WTC11 (cell line): ENCODE measurements at regions not wholly inside any gene's neighbourhood (a gene's known extent, or its start where the extent isn't known, plus 50 kb on each side); places are given as distances from the start of the nearest gene placed in this dataset.

Experiments
- ATAC-seq: fragments of 200-7000 bp; cut with Tn5 transposase; 2 replicates; pipeline ENCODE4 v1.10.0; 2021; ENCODE audit warnings: mild to moderate bottlenecking, moderate library complexity
- CTCF ChIA-PET: fragments of 300-600 bp; sonication (Branson Sonifier 250); formaldehyde crosslinking; loops from one replicate; lab custom pipeline; 2021; ENCODE audit warnings: antibody characterized with exemption; lab: Charles Lee
- POLR2A ChIA-PET: fragments of 350-600 bp; sonication (Branson Sonifier 250); formaldehyde crosslinking; loops from one replicate; lab custom pipeline; 2021; ENCODE audit warnings: antibody characterized with exemption; lab: Charles Lee
- DNase-seq: peaks from one replicate; pipeline ENCODE4 v3.0.0; 2021; ENCODE audit warnings: low spot score
- H3K27ac Mint-ChIP-seq: 2 replicates; pipeline ENCODE4 v1.8.0; 2021; ENCODE audit warnings: mixed read lengths
- H3K27me3 Mint-ChIP-seq: 2 replicates; pipeline ENCODE4 v1.8.0; 2021; ENCODE audit warnings: low read depth, mild to moderate bottlenecking, moderate library complexity, mixed read lengths
- H3K36me3 Mint-ChIP-seq: 2 replicates; pipeline ENCODE4 v1.8.0; 2021; ENCODE audit warnings: mixed read lengths
- H3K4me1 Mint-ChIP-seq: 2 replicates; pipeline ENCODE4 v1.8.0; 2022; ENCODE audit warnings: mixed read lengths
- H3K4me3 Mint-ChIP-seq: 2 replicates; pipeline ENCODE4 v1.8.0; 2021; ENCODE audit warnings: mild to moderate bottlenecking, moderate library complexity, mixed read lengths
- H3K9me3 Mint-ChIP-seq: 2 replicates; pipeline ENCODE4 v1.8.0; 2021; ENCODE audit warnings: mixed read lengths
- CBFB ChIP-seq: sonication (generic); formaldehyde crosslinking; IDR thresholded peaks from 2 replicates; pipeline ENCODE4 v1.8.1; 2022; ENCODE audit warnings: mild to moderate bottlenecking, low read depth, missing genetic modification reagents
- ELF4 ChIP-seq: sonication (generic); formaldehyde crosslinking; IDR thresholded peaks from 2 replicates; pipeline ENCODE4 v1.8.1; 2022; ENCODE audit warnings: low read depth, mild to moderate bottlenecking, moderate library complexity, missing genetic modification reagents
- ETV6 ChIP-seq: sonication (generic); formaldehyde crosslinking; IDR thresholded peaks from 2 replicates; pipeline ENCODE4 v1.8.1; 2022; ENCODE audit warnings: mild to moderate bottlenecking, missing genetic modification reagents
- FOXK1 ChIP-seq: sonication (generic); formaldehyde crosslinking; IDR thresholded peaks from 2 replicates; pipeline ENCODE4 v1.8.0; 2022; ENCODE audit warnings: mild to moderate bottlenecking, moderate library complexity, missing genetic modification reagents
- FOXP1 ChIP-seq: sonication (generic); formaldehyde crosslinking; IDR thresholded peaks from 2 replicates; pipeline ENCODE4 v1.8.0; 2022; ENCODE audit warnings: missing genetic modification reagents, mild to moderate bottlenecking, moderate library complexity, borderline replicate concordance
- GABPB1 ChIP-seq: sonication (generic); formaldehyde crosslinking; IDR thresholded peaks from 2 replicates; pipeline ENCODE4 v1.8.1; 2023; ENCODE audit warnings: mild to moderate bottlenecking, missing genetic modification reagents
- GTF2I ChIP-seq: fragments of 250-450 bp; sonication (Bioruptor Pico); conservative IDR thresholded peaks from 2 replicates; pipeline ENCODE4 v1.4.0; 2021; ENCODE audit warnings: mild to moderate bottlenecking
- NFYB ChIP-seq: sonication (generic); formaldehyde crosslinking; conservative IDR thresholded peaks from 2 replicates; pipeline ENCODE4 v1.8.0; 2022; ENCODE audit warnings: low read depth, missing genetic modification reagents
- RORB ChIP-seq: fragments of 250-450 bp; sonication (Bioruptor Pico); IDR thresholded peaks from 2 replicates; pipeline ENCODE4 v1.9.0; 2021; ENCODE audit warnings: mild to moderate bottlenecking
- SMAD3 ChIP-seq: sonication (generic); formaldehyde crosslinking; IDR thresholded peaks from 2 replicates; pipeline ENCODE4 v1.8.0; 2022; ENCODE audit warnings: missing genetic modification reagents, mild to moderate bottlenecking, borderline replicate concordance
- SMAD4 ChIP-seq: sonication (generic); formaldehyde crosslinking; IDR thresholded peaks from 2 replicates; pipeline ENCODE4 v1.8.0; 2022; ENCODE audit warnings: mild to moderate bottlenecking, missing genetic modification reagents
- TEAD1 ChIP-seq: sonication (generic); formaldehyde crosslinking; IDR thresholded peaks from 2 replicates; pipeline ENCODE4 v1.8.0; 2022; ENCODE audit warnings: mild to moderate bottlenecking, missing genetic modification reagents
- ZNF263 ChIP-seq: sonication (generic); formaldehyde crosslinking; IDR thresholded peaks from 2 replicates; pipeline ENCODE4 v1.8.1; 2022; ENCODE audit warnings: low read depth, mild to moderate bottlenecking, moderate library complexity, missing genetic modification reagents
- ZNF423 ChIP-seq: fragments of 250-450 bp; sonication (Bioruptor Pico); IDR thresholded peaks from 2 replicates; pipeline ENCODE4 v2.1.2; 2022; ENCODE audit warnings: mild to moderate bottlenecking, moderate library complexity
- TF ChIP-seq, protein P1 (sequence below): sonication (generic); formaldehyde crosslinking; IDR thresholded peaks from 2 replicates; pipeline ENCODE4 v1.8.0; 2023; ENCODE audit warnings: mild to moderate bottlenecking, missing genetic modification reagents
- TF ChIP-seq, protein P2 (sequence below): sonication (generic); formaldehyde crosslinking; IDR thresholded peaks from 2 replicates; pipeline ENCODE4 v1.8.1; 2022; ENCODE audit warnings: mild to moderate bottlenecking, moderate library complexity, missing genetic modification reagents
- TF ChIP-seq, protein P3 (sequence below): sonication (generic); formaldehyde crosslinking; IDR thresholded peaks from 2 replicates; pipeline ENCODE4 v1.8.1; 2023; ENCODE audit warnings: mild to moderate bottlenecking, moderate library complexity, missing genetic modification reagents
- TF ChIP-seq, protein P4 (sequence below): sonication (generic); formaldehyde crosslinking; IDR thresholded peaks from 2 replicates; pipeline ENCODE4 v1.8.0; 2023; ENCODE audit warnings: missing genetic modification reagents
- TF ChIP-seq, protein P5 (sequence below): sonication (generic); formaldehyde crosslinking; conservative IDR thresholded peaks from 2 replicates; pipeline ENCODE4 v1.8.1; 2023; ENCODE audit warnings: mild to moderate bottlenecking, low read depth, missing genetic modification reagents, moderate library complexity
- TF ChIP-seq, protein P6 (sequence below): fragments of 200-600 bp; IDR thresholded peaks from 2 replicates; pipeline ENCODE4 v1.8.0; 2022; ENCODE audit warnings: antibody characterized with exemption
- TF ChIP-seq, protein P7 (sequence below): fragments of 250-450 bp; sonication (Bioruptor Pico); IDR thresholded peaks from 2 replicates; pipeline ENCODE4 v1.8.0; 2021; ENCODE audit warnings: mild to moderate bottlenecking

DNA sequence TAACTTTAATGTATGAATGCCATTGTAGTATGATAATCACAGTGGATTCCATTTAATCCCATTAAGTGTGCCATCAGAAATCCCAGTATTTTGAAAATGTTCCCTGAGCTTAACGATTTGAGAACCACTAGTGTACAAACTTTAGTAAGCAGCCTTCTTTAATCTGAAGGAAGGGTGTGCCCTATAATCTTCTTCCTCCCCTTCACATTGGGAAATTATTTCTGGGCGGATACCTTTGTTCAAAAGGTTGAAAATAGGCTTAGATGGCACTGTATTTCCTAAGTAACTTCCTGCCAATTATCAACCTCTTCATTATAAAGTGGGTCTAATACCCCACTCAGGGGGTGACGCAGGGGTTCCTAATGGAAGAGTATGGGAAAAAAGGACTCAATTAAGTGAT, 62.4 kb downstream of the GTPBP8 start (continued):
- TF ChIP-seq, protein P1, sequence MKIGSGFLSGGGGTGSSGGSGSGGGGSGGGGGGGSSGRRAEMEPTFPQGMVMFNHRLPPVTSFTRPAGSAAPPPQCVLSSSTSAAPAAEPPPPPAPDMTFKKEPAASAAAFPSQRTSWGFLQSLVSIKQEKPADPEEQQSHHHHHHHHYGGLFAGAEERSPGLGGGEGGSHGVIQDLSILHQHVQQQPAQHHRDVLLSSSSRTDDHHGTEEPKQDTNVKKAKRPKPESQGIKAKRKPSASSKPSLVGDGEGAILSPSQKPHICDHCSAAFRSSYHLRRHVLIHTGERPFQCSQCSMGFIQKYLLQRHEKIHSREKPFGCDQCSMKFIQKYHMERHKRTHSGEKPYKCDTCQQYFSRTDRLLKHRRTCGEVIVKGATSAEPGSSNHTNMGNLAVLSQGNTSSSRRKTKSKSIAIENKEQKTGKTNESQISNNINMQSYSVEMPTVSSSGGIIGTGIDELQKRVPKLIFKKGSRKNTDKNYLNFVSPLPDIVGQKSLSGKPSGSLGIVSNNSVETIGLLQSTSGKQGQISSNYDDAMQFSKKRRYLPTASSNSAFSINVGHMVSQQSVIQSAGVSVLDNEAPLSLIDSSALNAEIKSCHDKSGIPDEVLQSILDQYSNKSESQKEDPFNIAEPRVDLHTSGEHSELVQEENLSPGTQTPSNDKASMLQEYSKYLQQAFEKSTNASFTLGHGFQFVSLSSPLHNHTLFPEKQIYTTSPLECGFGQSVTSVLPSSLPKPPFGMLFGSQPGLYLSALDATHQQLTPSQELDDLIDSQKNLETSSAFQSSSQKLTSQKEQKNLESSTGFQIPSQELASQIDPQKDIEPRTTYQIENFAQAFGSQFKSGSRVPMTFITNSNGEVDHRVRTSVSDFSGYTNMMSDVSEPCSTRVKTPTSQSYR = no peak
- TF ChIP-seq ELF4 (CRISPR knock-in tag) (no peak), NFYB (CRISPR knock-in tag) (no peak), ETV6 (CRISPR knock-in tag) (no peak)

DNA sequence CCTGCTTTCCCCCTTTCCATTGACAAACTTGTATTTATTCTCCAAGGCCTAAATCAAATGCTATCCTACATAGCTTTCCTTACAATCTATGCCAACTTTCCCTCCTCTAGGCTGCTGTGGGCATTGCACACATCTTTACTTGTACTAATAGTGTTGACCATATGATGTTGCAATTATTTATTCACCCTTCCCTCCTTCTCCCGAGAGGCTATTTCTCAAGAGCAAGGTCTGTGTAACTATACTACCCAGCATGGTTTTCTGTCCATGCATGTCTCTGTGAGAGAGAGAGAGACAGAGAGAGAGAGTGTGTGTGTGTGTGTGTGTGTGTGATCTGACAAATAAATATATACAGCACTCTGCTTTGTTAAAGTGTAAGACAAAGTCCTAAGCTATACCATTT, 63.8 kb downstream of the GTPBP8 start:
- Mint-ChIP-seq H3K27me3 (no peaks in the 10 kb centered on the region), H3K9me3 (no peaks in the 10 kb centered on the region), H3K27ac (no peak overlapping the region), H3K36me3 (no peaks in the 10 kb centered on the region), H3K4me1 (0 out of 2 replicates have a peak, but pooled peaks cover 3% of the 10 kb centered on the region), H3K4me3 (no peak overlapping the region)
- ChIA-PET CTCF (interaction anchor here (1.5 to 3.9 kb wide), 2 partner anchors 224 to 234 kb away, joined by 4 to 28 read pairs; no protein-coding TSS in a partner anchor), POLR2A (interaction anchor here (0.6 kb wide), 1 partner anchor 32 kb away, joined by 3 read pairs; no protein-coding TSS in a partner anchor)
- ATAC-seq (no peak), DNase-seq (no peak)
- TF ChIP-seq, protein P2, sequence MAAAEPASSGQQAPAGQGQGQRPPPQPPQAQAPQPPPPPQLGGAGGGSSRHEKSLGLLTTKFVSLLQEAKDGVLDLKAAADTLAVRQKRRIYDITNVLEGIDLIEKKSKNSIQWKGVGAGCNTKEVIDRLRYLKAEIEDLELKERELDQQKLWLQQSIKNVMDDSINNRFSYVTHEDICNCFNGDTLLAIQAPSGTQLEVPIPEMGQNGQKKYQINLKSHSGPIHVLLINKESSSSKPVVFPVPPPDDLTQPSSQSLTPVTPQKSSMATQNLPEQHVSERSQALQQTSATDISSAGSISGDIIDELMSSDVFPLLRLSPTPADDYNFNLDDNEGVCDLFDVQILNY (CRISPR knock-in tag) = no peak
- TF ChIP-seq, protein P3, sequence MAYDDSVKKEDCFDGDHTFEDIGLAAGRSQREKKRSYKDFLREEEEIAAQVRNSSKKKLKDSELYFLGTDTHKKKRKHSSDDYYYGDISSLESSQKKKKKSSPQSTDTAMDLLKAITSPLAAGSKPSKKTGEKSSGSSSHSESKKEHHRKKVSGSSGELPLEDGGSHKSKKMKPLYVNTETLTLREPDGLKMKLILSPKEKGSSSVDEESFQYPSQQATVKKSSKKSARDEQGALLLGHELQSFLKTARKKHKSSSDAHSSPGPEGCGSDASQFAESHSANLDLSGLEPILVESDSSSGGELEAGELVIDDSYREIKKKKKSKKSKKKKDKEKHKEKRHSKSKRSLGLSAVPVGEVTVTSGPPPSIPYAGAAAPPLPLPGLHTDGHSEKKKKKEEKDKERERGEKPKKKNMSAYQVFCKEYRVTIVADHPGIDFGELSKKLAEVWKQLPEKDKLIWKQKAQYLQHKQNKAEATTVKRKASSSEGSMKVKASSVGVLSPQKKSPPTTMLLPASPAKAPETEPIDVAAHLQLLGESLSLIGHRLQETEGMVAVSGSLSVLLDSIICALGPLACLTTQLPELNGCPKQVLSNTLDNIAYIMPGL (CRISPR knock-in tag) = no peak
- TF ChIP-seq FOXP1 (CRISPR knock-in tag) = no peak
- no peak for TF ChIP-seq CBFB (CRISPR knock-in tag)

DNA sequence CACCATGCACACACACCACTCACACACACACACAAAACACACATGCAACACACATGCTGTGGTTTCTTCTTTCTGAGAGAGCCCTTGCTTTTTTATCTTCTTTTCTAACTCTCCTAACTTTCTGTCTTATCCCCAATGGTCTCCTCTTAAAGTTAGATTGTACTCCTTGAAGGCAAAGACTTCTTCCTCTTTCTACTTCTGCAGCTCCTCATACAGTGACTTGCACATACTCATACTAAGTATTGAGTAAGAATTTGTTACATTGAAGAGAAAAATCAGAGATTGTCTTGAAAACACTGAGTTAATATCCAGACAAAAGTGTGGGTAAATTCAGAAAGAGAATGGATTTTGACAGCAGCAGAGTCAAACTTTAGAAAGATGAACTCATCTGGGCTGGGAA, 64.4 kb downstream of the GTPBP8 start:
- Mint-ChIP-seq H3K36me3 (no peaks in the 10 kb centered on the region), H3K27me3 (no peaks in the 10 kb centered on the region), H3K4me3 (no peak overlapping the region), H3K27ac (no peak overlapping the region), H3K9me3 (no peaks in the 10 kb centered on the region), H3K4me1 (0 out of 2 replicates have a peak, but pooled peaks cover 3% of the 10 kb centered on the region)
- ChIA-PET POLR2A (interaction anchor here (0.6 kb wide), 1 partner anchor 31 kb away, joined by 3 read pairs; no protein-coding TSS in a partner anchor), CTCF (interaction anchor here (1.5 kb wide), 1 partner anchor 223 kb away, joined by 4 read pairs; no protein-coding TSS in a partner anchor)
- DNase-seq (no peak), ATAC-seq (no peak)
- TF ChIP-seq RORB (CRISPR knock-in tag) (no peak), SMAD3 (CRISPR knock-in tag) (no peak), ZNF423 (CRISPR knock-in tag) (no peak), ZNF263 (CRISPR knock-in tag) (no peak), GABPB1 (CRISPR knock-in tag) (no peak), GTF2I (no peak), FOXK1 (no peak), SMAD4 (no peak), TEAD1 (CRISPR knock-in tag) (no peak), CBFB (CRISPR knock-in tag) (no peak)
- TF ChIP-seq, protein P4, sequence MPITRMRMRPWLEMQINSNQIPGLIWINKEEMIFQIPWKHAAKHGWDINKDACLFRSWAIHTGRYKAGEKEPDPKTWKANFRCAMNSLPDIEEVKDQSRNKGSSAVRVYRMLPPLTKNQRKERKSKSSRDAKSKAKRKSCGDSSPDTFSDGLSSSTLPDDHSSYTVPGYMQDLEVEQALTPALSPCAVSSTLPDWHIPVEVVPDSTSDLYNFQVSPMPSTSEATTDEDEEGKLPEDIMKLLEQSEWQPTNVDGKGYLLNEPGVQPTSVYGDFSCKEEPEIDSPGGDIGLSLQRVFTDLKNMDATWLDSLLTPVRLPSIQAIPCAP (CRISPR knock-in tag) = no peak
- TF ChIP-seq, protein P5, sequence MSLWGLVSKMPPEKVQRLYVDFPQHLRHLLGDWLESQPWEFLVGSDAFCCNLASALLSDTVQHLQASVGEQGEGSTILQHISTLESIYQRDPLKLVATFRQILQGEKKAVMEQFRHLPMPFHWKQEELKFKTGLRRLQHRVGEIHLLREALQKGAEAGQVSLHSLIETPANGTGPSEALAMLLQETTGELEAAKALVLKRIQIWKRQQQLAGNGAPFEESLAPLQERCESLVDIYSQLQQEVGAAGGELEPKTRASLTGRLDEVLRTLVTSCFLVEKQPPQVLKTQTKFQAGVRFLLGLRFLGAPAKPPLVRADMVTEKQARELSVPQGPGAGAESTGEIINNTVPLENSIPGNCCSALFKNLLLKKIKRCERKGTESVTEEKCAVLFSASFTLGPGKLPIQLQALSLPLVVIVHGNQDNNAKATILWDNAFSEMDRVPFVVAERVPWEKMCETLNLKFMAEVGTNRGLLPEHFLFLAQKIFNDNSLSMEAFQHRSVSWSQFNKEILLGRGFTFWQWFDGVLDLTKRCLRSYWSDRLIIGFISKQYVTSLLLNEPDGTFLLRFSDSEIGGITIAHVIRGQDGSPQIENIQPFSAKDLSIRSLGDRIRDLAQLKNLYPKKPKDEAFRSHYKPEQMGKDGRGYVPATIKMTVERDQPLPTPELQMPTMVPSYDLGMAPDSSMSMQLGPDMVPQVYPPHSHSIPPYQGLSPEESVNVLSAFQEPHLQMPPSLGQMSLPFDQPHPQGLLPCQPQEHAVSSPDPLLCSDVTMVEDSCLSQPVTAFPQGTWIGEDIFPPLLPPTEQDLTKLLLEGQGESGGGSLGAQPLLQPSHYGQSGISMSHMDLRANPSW (CRISPR knock-in tag) = no peak
- TF ChIP-seq, protein P6, sequence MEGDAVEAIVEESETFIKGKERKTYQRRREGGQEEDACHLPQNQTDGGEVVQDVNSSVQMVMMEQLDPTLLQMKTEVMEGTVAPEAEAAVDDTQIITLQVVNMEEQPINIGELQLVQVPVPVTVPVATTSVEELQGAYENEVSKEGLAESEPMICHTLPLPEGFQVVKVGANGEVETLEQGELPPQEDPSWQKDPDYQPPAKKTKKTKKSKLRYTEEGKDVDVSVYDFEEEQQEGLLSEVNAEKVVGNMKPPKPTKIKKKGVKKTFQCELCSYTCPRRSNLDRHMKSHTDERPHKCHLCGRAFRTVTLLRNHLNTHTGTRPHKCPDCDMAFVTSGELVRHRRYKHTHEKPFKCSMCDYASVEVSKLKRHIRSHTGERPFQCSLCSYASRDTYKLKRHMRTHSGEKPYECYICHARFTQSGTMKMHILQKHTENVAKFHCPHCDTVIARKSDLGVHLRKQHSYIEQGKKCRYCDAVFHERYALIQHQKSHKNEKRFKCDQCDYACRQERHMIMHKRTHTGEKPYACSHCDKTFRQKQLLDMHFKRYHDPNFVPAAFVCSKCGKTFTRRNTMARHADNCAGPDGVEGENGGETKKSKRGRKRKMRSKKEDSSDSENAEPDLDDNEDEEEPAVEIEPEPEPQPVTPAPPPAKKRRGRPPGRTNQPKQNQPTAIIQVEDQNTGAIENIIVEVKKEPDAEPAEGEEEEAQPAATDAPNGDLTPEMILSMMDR = no peak
- TF ChIP-seq, protein P7, sequence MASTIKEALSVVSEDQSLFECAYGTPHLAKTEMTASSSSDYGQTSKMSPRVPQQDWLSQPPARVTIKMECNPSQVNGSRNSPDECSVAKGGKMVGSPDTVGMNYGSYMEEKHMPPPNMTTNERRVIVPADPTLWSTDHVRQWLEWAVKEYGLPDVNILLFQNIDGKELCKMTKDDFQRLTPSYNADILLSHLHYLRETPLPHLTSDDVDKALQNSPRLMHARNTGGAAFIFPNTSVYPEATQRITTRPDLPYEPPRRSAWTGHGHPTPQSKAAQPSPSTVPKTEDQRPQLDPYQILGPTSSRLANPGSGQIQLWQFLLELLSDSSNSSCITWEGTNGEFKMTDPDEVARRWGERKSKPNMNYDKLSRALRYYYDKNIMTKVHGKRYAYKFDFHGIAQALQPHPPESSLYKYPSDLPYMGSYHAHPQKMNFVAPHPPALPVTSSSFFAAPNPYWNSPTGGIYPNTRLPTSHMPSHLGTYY (CRISPR knock-in tag) = no peak
